Testis (tissue), 2 donors: ENCODE measurements at regions not wholly inside any gene's neighbourhood (a gene's known extent, or its start where the extent isn't known, plus 50 kb on each side); places are given as distances from the start of the nearest gene placed in this dataset.
A peak's percentile ranks its signal among the peaks of the same experiment; 100 is the strongest.

ENCODE experiments used
- DNase-seq: peaks from one replicate; pipeline ENCODE4 v3.0.0-alpha.2; 2019
- H3K27ac ChIP-seq, 2 donors: fragments of 200-600 bp; sonication (generic); one replicate each; pipeline ENCODE4 v1.5.1; 2019
- H3K27me3 ChIP-seq: fragments of 200-600 bp; sonication (generic); one replicate; pipeline ENCODE4 v1.5.1; 2019
- H3K36me3 ChIP-seq: fragments of 200-600 bp; sonication (generic); one replicate; pipeline ENCODE4 v1.5.1; 2017; ENCODE audit warnings: low read depth; ENCODE audit errors: missing control alignments
- H3K4me1 ChIP-seq: fragments of 200-600 bp; sonication (generic); one replicate; pipeline ENCODE4 v1.5.1; 2019
- H3K4me3 ChIP-seq, 2 donors: fragments of 200-600 bp; sonication (generic); one replicate each; pipeline ENCODE4 v1.5.1; 2017 to 2019
- H3K9me3 ChIP-seq: fragments of 200-600 bp; sonication (generic); one replicate; pipeline ENCODE4 v1.5.1; 2017
- POLR2A ChIP-seq: fragments of 450-650 bp; IDR thresholded peaks from one replicate; pipeline ENCODE4 v1.6.1; 2017; ENCODE audit warnings: antibody characterized with exemption, mild to moderate bottlenecking, moderate library complexity
- WGBS, 2 donors: methylation state at CpG; one replicate each; pipeline ENCODE4 v1.1.5; 2018; 5-methylcytosine and 5-hydroxymethylcytosine counted together
- intact Hi-C: fragments of 100-400 bp; cut with DNase I; formaldehyde crosslinking; loops from one replicate; pipeline ENCODE4 v1.15.1; 2023; ENCODE audit warnings: low total_unique reads
- TF ChIP-seq, protein P1 (sequence below), 3 experiments: fragments of 450-650 bp in 2 of 3; fragments of 200-600 bp in 1 of 3; sonication (generic) in 1 of 3; IDR thresholded peaks; one replicate each; pipeline ENCODE4 v1.5.1; 2016 to 2019; ENCODE audit warnings: antibody characterized with exemption in 3 of 3, mild to moderate bottlenecking in 2 of 3, moderate library complexity in 1 of 3

DNA sequence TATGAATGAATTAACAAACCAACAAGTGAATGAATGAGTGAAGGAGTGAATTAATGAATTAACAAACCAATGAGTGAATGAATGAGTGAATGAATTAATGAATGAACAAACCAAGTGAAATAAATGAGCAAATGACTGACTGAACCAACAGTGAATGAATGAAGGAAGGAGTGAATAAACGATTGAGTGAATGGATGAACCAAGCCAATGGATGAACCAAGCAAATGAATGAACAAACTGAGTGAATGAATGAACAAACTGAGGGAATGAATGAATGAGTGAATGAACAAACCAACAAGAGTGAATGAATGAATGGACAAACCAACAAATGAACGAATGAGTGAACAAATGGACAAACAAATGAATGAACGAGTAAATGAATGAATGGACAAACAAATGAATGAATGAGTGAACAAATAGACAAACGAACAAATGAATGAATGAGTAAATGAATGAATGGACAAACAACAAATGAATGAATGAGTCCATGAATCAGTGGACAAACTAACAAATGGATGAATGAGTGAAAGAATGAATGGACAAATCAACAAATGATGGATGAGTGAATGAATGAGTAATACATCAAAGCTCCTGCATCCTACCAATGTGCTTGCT is 69.5 kb downstream of the NPTX2 start:
- H3K4me1 ChIP-seq = no peaks in the 10 kb centered on the region
- WGBS, 2 donors = 38 to 73% methylated on average over 4 of the region's 4 CpGs
- H3K27me3 ChIP-seq = no peaks in the 10 kb centered on the region
- H3K36me3 ChIP-seq = no peaks in the 10 kb centered on the region
- no peak overlapping the region for H3K4me3 ChIP-seq
- intact Hi-C loops = no loop called here
- H3K27ac ChIP-seq = no peak overlapping the region
- no peak for TF ChIP-seq POLR2A
- TF ChIP-seq, protein P1, sequence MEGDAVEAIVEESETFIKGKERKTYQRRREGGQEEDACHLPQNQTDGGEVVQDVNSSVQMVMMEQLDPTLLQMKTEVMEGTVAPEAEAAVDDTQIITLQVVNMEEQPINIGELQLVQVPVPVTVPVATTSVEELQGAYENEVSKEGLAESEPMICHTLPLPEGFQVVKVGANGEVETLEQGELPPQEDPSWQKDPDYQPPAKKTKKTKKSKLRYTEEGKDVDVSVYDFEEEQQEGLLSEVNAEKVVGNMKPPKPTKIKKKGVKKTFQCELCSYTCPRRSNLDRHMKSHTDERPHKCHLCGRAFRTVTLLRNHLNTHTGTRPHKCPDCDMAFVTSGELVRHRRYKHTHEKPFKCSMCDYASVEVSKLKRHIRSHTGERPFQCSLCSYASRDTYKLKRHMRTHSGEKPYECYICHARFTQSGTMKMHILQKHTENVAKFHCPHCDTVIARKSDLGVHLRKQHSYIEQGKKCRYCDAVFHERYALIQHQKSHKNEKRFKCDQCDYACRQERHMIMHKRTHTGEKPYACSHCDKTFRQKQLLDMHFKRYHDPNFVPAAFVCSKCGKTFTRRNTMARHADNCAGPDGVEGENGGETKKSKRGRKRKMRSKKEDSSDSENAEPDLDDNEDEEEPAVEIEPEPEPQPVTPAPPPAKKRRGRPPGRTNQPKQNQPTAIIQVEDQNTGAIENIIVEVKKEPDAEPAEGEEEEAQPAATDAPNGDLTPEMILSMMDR (IDR thresholded peaks at IDR 0.05) = no peak
- DNase-seq = no peak
- no peaks in the 10 kb centered on the region for H3K9me3 ChIP-seq

DNA sequence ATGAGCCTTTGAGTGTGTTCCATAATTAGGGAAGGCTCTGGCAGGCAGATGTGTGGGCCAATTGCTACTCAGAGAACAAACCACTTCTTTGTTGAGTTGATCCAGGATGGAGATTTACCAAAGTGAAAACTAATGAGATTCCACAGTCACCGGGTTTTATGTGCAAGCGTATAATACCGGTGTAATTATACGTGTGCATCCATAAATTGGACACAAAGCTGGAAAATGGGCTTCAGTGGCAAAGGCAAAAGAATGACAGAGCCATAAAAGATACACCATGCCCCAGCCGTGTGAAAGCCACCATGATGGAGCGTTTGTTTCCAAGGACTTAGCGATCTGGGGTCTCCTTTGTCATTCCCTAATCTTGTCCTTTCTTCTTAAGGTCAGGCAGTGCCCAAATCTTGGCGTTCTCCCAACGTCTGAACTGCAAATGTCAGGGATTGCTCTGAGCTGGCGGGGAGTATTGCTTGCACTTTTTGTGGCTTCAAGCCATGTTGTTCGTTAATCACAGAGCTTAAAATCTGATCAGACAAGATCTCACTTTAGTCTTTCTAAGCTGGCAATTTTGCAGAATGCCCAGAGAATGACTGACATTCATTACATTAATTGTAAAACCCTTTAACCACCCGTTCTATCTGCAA is 70.1 kb downstream of the NPTX2 start:
- Histone ChIP-seq H3K4me3 (no peak overlapping the region), H3K36me3 (no peaks in the 10 kb centered on the region), H3K9me3 (no peaks in the 10 kb centered on the region), H3K27me3 (no peaks in the 10 kb centered on the region), H3K27ac (no peak overlapping the region), H3K4me1 (no peaks in the 10 kb centered on the region)
- TF ChIP-seq, protein P1 (IDR thresholded peaks at IDR 0.05) = no peak
- no peak for TF ChIP-seq POLR2A
- intact Hi-C loops = no loop called here
- WGBS, 2 donors = 52 to 55% methylated on average over 12 of the region's 12 CpGs
- peak; percentile 68 for DNase-seq

DNA sequence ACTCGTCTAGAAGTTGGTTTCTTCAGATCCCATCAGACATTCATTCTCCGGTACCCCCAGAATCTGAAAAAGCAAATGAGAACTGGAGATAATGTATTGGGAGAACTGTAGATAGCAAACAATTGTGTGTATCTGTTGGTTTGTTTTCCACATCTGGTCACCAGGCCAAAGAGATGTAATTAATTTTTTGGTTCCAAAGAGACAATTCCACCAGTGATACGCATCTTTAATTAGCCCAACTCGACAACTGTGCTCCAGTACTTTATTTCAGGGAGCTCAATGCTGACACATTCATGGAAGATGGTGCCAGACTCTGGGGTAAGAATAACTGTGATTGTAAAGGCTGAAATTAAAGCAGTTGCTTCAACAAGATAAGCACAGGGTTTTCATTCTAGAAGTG is 74.5 kb downstream of the NPTX2 start:
- TF ChIP-seq POLR2A = no peak
- TF ChIP-seq, protein P1 (IDR thresholded peaks at IDR 0.05) = no peak
- H3K4me1 ChIP-seq = no peaks in the 10 kb centered on the region
- no peak for DNase-seq
- no peak overlapping the region for H3K4me3 ChIP-seq
- H3K27ac ChIP-seq = no peak overlapping the region
- no peaks in the 10 kb centered on the region for H3K9me3 ChIP-seq
- no peaks in the 10 kb centered on the region for H3K27me3 ChIP-seq
- intact Hi-C loops = no loop called here
- H3K36me3 ChIP-seq = no peaks in the 10 kb centered on the region
- WGBS, 2 donors = 90 to 94% methylated on average over 4 of the region's 4 CpGs

DNA sequence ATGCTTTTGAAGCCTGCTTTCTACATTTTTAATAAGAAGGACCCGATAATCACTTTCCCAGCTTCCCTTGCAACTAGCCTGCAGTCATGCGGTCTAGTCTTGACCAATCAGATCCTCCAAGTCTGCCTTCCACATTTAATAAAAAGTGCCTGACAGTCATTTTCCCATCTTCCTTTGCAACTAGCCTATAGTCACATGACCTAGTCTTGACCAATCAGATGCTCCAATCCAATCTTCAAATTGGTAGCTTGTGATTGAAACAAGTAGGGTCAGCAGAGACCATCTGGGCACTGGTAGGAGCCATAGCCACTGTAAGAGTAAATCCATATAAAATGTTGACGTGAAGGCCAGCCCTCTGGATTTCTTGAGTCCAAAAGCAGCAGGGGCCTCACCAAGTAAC is 80.0 kb downstream of the NPTX2 start:
- intact Hi-C loops = no loop called here
- Histone ChIP-seq H3K36me3 (no peaks in the 10 kb centered on the region), H3K27me3 (no peaks in the 10 kb centered on the region), H3K4me1 (no peaks in the 10 kb centered on the region), H3K9me3 (no peaks in the 10 kb centered on the region), H3K27ac (no peak overlapping the region), H3K4me3 (no peak overlapping the region)
- DNase-seq = no peak
- no peak for TF ChIP-seq POLR2A
- TF ChIP-seq, protein P1 (IDR thresholded peaks at IDR 0.05) = no peak
- WGBS, 2 donors = 83 to 100% methylated on average over 3 of the region's 3 CpGs
